ENCODE measurements at regions not wholly inside any gene's neighbourhood (a gene's known extent, or its start where the extent isn't known, plus 50 kb on each side); places are given as distances from the start of the nearest gene placed in this dataset.

DNA sequence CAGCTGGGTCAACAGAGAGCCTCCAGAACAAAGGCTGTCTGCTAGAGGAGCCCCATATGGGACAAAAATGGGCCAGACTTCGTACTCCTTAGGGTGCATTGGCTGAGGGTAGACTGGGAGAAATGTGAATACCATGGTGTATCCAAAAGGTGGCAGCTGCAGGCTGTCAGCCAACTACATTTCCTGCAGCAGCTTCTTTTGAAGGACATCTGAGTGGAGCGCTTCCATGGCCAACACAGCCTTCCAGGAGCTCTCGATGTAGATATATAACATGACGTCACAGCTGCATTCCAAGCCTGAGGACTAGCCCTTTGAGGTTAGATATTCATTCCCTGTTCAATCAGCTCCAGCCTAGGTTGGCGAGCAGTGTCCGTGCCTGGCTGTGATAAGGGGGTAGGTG lies 107.7 kb downstream of the MAB21L3 start:
- Mint-ChIP-seq H3K4me3 (no peak overlapping the region), H3K27me3 (peaks cover 12% of the 10 kb centered on the region), H3K27ac (no peak overlapping the region), H3K9me3 (ENCODE audit: insufficient read depth) (peaks cover 2% of the 10 kb centered on the region), H3K4me1 (no peaks in the 10 kb centered on the region)
- H3K27ac ChIP-seq (ENCODE audit: low read length in 2 of 2) = no peak overlapping the region
- H2AFZ ChIP-seq (ENCODE audit: insufficient read depth, low read depth, low read length, poor library complexity, severe bottlenecking) = no peak overlapping the region
- ATAC-seq (ENCODE audit: low read depth) (no peak), DNase-seq (no peak)
- POLR2A ChIA-PET = no interaction called here
- H3K4me1 ChIP-seq (ENCODE audit: control insufficient read depth in 2 of 2, insufficient read depth in 2 of 2, low read length in 2 of 2) = no peaks in the 10 kb centered on the region
- CTCF ChIA-PET = no interaction called here
- 96% methylated on average over 4 of the region's 6 CpGs for WGBS (ENCODE audit: insufficient coverage)
- no peaks in the 10 kb centered on the region for H4K20me1 ChIP-seq (ENCODE audit: control insufficient read depth, insufficient read depth, low read length, poor library complexity, severe bottlenecking)
- H3K9ac ChIP-seq (ENCODE audit: low read length) = no peak overlapping the region
- no peaks in the 10 kb centered on the region for H3K9me3 ChIP-seq (ENCODE audit: control extremely low read depth in 1 of 3, control insufficient read depth in 2 of 3, insufficient read depth in 1 of 3, low read length in 2 of 3)
- TF ChIP-seq, protein P1, sequence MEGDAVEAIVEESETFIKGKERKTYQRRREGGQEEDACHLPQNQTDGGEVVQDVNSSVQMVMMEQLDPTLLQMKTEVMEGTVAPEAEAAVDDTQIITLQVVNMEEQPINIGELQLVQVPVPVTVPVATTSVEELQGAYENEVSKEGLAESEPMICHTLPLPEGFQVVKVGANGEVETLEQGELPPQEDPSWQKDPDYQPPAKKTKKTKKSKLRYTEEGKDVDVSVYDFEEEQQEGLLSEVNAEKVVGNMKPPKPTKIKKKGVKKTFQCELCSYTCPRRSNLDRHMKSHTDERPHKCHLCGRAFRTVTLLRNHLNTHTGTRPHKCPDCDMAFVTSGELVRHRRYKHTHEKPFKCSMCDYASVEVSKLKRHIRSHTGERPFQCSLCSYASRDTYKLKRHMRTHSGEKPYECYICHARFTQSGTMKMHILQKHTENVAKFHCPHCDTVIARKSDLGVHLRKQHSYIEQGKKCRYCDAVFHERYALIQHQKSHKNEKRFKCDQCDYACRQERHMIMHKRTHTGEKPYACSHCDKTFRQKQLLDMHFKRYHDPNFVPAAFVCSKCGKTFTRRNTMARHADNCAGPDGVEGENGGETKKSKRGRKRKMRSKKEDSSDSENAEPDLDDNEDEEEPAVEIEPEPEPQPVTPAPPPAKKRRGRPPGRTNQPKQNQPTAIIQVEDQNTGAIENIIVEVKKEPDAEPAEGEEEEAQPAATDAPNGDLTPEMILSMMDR (IDR thresholded peaks at IDR 0.05) = no peak
- TF ChIP-seq EZH2 (IDR thresholded peaks at IDR 0.05; ENCODE audit: borderline replicate concordance, insufficient read depth, low read depth, low read length, poor library complexity, severe bottlenecking) = no peak
- no peak overlapping the region for H3K4me3 ChIP-seq (ENCODE audit: control extremely low read depth in 1 of 5, extremely low read depth in 1 of 5, insufficient read depth in 1 of 5, low read depth in 2 of 5, low read length in 4 of 5)
- no peaks in the 10 kb centered on the region for H3K27me3 ChIP-seq (replicated peaks in 1 of 4; ENCODE audit: control extremely low read depth in 1 of 4, control insufficient read depth in 3 of 4, insufficient read depth in 4 of 4, low read length in 3 of 4)
- H3K79me2 ChIP-seq (ENCODE audit: control insufficient read depth, insufficient read depth, low read length) = no peaks in the 10 kb centered on the region
- intact Hi-C loops (cut with micrococcal nuclease) = no loop called here
- H3K36me3 ChIP-seq (replicated peaks in 1 of 2; ENCODE audit: control extremely low read depth in 1 of 2, control insufficient read depth in 1 of 2, extremely low read depth in 1 of 2, insufficient read depth in 2 of 2, low read length in 1 of 2) = no peaks in the 10 kb centered on the region
- no peak overlapping the region for H3K4me2 ChIP-seq (replicated peaks; ENCODE audit: low read depth, low read length, poor library complexity, severe bottlenecking)

DNA sequence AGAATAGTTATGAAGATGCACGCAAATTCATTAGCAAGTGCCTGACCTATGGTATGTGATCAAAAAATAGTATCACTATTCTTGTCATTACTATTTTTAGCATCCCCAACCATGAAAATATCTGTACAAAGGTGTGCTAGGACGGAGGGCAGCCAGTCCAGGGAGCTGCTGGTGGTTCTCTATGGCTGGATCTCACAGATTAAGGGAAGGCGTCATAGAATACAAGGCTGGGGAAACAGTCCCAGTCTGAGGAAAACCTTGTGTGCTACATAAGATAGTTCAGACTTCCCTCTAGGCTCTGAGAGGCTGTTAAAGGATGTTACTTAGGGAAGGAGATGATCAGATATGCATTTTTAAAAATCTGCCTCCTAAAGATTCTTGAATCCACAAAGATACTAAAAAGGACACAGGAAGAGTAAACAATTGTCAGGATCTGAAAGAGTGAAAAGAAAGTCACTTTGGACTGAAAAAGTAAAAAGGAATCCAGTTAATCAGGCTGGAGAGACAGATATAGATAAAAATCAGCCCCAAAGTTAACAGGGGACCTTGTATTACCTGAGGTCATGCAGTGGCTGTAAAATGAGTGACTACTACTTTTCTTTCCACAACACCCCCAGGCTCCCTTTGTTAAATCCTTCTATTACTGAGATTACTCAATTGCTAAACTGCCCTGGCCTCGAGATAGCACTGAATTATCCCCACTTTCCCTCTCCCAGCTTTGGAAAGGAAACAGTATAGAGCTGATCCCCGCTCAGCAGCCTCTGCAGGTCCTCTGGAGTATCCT lies 108.6 kb downstream of the MAB21L3 start:
- Histone ChIP-seq H3K27ac (ENCODE audit: low read length in 2 of 2) (no peak overlapping the region), H3K36me3 (replicated peaks in 1 of 2; ENCODE audit: control extremely low read depth in 1 of 2, control insufficient read depth in 1 of 2, extremely low read depth in 1 of 2, insufficient read depth in 2 of 2, low read length in 1 of 2) (no peaks in the 10 kb centered on the region), H3K4me1 (ENCODE audit: control insufficient read depth in 2 of 2, insufficient read depth in 2 of 2, low read length in 2 of 2) (no peaks in the 10 kb centered on the region), H3K4me2 (replicated peaks; ENCODE audit: low read depth, low read length, poor library complexity, severe bottlenecking) (no peak overlapping the region), H2AFZ (ENCODE audit: insufficient read depth, low read depth, low read length, poor library complexity, severe bottlenecking) (no peak overlapping the region), H4K20me1 (ENCODE audit: control insufficient read depth, insufficient read depth, low read length, poor library complexity, severe bottlenecking) (no peaks in the 10 kb centered on the region), H3K27me3 (replicated peaks in 1 of 4; ENCODE audit: control extremely low read depth in 1 of 4, control insufficient read depth in 3 of 4, insufficient read depth in 4 of 4, low read length in 3 of 4) (no peaks in the 10 kb centered on the region), H3K9me3 (ENCODE audit: control extremely low read depth in 1 of 3, control insufficient read depth in 2 of 3, insufficient read depth in 1 of 3, low read length in 2 of 3) (no peaks in the 10 kb centered on the region), H3K79me2 (ENCODE audit: control insufficient read depth, insufficient read depth, low read length) (no peaks in the 10 kb centered on the region), H3K4me3 (ENCODE audit: control extremely low read depth in 1 of 5, extremely low read depth in 1 of 5, insufficient read depth in 1 of 5, low read depth in 2 of 5, low read length in 4 of 5) (no peak overlapping the region), H3K9ac (ENCODE audit: low read length) (no peak overlapping the region)
- no peak overlapping the region for H3K27ac Mint-ChIP-seq
- peaks cover 12% of the 10 kb centered on the region for H3K27me3 Mint-ChIP-seq
- intact Hi-C loops (cut with micrococcal nuclease) = no loop called here
- ATAC-seq (ENCODE audit: low read depth) (no peak), DNase-seq (no peak)
- POLR2A ChIA-PET = no interaction called here
- TF ChIP-seq, protein P1 (IDR thresholded peaks at IDR 0.05) = no peak
- no peak for TF ChIP-seq EZH2 (IDR thresholded peaks at IDR 0.05; ENCODE audit: borderline replicate concordance, insufficient read depth, low read depth, low read length, poor library complexity, severe bottlenecking)
- H3K4me1 Mint-ChIP-seq = no peaks in the 10 kb centered on the region
- CTCF ChIA-PET = no interaction called here
- 83% methylated on average over 2 of the region's 5 CpGs for whole genome bisulfite sequencing (ENCODE audit: insufficient coverage)
- H3K4me3 Mint-ChIP-seq = no peak overlapping the region
- peaks cover 2% of the 10 kb centered on the region for H3K9me3 Mint-ChIP-seq (ENCODE audit: insufficient read depth)
